HG02642 (cell line): ENCODE measurements at regions not wholly inside any gene's neighbourhood (a gene's known extent, or its start where the extent isn't known, plus 50 kb on each side); places are given as distances from the start of the nearest gene placed in this dataset.
"Not testable (repeated sequence)": the region's sequence is repeated elsewhere in the genome, so short reads cannot be mapped to it uniquely, and the experiment has no call there.

Experiments used
- ATAC-seq: cut with Tn5 transposase; IDR thresholded peaks from one replicate; pipeline ENCODE4 v1.9.1; 2021; ENCODE audit warnings: mild to moderate bottlenecking; ENCODE audit not compliant: unreplicated experiment, poor library complexity

GRCh38 chr4:54863571-54864255, 206.0 kb downstream of the KIT start:
- ATAC-seq, result no peak

GRCh38 chr4:54861201-54861600, 203.4 kb downstream of the KIT start:
- no peak for ATAC-seq

GRCh38 chr4:54855191-54855854, 197.6 kb downstream of the KIT start:
- ATAC-seq, result no peak

GRCh38 chr4:54852602-54853001, 194.8 kb downstream of the KIT start:
- ATAC-seq, result no peak

- no peak for ATAC-seq
Measured at GRCh38 chr4:54852054-54852453, 194.3 kb downstream of the KIT start.

- ATAC-seq, result no peak
Measured at GRCh38 chr4:54844911-54845310, 187.2 kb downstream of the KIT start.

GRCh38 chr4:54843946-54844345, 186.2 kb downstream of the KIT start:
- no peak for ATAC-seq

- no peak for ATAC-seq
Measured at GRCh38 chr4:54843106-54843505, 185.3 kb downstream of the KIT start.

GRCh38 chr4:54842656-54843055, 184.9 kb downstream of the KIT start:
- ATAC-seq, result no peak

- ATAC-seq, result no peak
Measured at GRCh38 chr4:54842226-54842625, 184.5 kb downstream of the KIT start.

- ATAC-seq, result no peak
Measured at GRCh38 chr4:54840992-54841768, 183.4 kb downstream of the KIT start.

GRCh38 chr4:54840430-54840829, 182.7 kb downstream of the KIT start:
- ATAC-seq, result no peak

- ATAC-seq, result no peak
Measured at GRCh38 chr4:54838301-54838700, 180.5 kb downstream of the KIT start.

- no peak for ATAC-seq
Measured at GRCh38 chr4:54837576-54838140, 179.9 kb downstream of the KIT start.

- not testable (repeated sequence) for ATAC-seq
Measured at GRCh38 chr4:54828361-54828760, 170.6 kb downstream of the KIT start.

- no peak for ATAC-seq
Measured at GRCh38 chr4:54823616-54824015, 165.9 kb downstream of the KIT start.

- no peak for ATAC-seq
Measured at GRCh38 chr4:54819034-54819433, 161.3 kb downstream of the KIT start.

- no peak for ATAC-seq
Measured at GRCh38 chr4:54818481-54818880, 160.7 kb downstream of the KIT start.

GRCh38 chr4:54813674-54814073, 155.9 kb downstream of the KIT start:
- ATAC-seq, result no peak

GRCh38 chr4:54806351-54806750, 148.6 kb downstream of the KIT start:
- ATAC-seq, result no peak

GRCh38 chr4:54802336-54802735, 144.6 kb downstream of the KIT start:
- no peak for ATAC-seq
